ENCODE measurements at regions not wholly inside any gene's neighbourhood (a gene's known extent, or its start where the extent isn't known, plus 50 kb on each side); places are given as distances from the start of the nearest gene placed in this dataset.

GRCh38 chrX:39631276-39632229 lies 466.2 kb downstream of the BCOR start:
- TF ChIP-seq, protein P1, sequence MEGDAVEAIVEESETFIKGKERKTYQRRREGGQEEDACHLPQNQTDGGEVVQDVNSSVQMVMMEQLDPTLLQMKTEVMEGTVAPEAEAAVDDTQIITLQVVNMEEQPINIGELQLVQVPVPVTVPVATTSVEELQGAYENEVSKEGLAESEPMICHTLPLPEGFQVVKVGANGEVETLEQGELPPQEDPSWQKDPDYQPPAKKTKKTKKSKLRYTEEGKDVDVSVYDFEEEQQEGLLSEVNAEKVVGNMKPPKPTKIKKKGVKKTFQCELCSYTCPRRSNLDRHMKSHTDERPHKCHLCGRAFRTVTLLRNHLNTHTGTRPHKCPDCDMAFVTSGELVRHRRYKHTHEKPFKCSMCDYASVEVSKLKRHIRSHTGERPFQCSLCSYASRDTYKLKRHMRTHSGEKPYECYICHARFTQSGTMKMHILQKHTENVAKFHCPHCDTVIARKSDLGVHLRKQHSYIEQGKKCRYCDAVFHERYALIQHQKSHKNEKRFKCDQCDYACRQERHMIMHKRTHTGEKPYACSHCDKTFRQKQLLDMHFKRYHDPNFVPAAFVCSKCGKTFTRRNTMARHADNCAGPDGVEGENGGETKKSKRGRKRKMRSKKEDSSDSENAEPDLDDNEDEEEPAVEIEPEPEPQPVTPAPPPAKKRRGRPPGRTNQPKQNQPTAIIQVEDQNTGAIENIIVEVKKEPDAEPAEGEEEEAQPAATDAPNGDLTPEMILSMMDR (IDR thresholded peaks at IDR 0.05) = no peak
- no peak for TF ChIP-seq POLR2A (IDR thresholded peaks at IDR 0.05)
- Histone ChIP-seq H3K9me3 (no peaks in the 10 kb centered on the region), H3K27me3 (no peaks in the 10 kb centered on the region), H3K27ac (no peak overlapping the region), H3K4me3 (no peak overlapping the region), H3K4me1 (no peaks in the 10 kb centered on the region), H3K36me3 (replicated peaks in 1 of 2; ENCODE audit: insufficient read depth in 1 of 2, low read depth in 2 of 2) (no peaks in the 10 kb centered on the region)
- ATAC-seq = no peak
- intact Hi-C loops (cut with DNase I) = no loop called here
- no peak for DNase-seq
- WGBS, 2 donors = 84 to 93% methylated on average over 4 of the region's 4 CpGs

- no peak for DNase-seq
- no peaks in the 10 kb centered on the region for H3K27me3 ChIP-seq
- ATAC-seq = no peak
- no peak overlapping the region for H3K27ac ChIP-seq
- H3K4me1 ChIP-seq = no peaks in the 10 kb centered on the region
- no peaks in the 10 kb centered on the region for H3K36me3 ChIP-seq (replicated peaks in 1 of 2; ENCODE audit: insufficient read depth in 1 of 2, low read depth in 2 of 2)
- H3K9me3 ChIP-seq = no peaks in the 10 kb centered on the region
- intact Hi-C loops (cut with DNase I) = no loop called here
- TF ChIP-seq, protein P1 (IDR thresholded peaks at IDR 0.05) = no peak
- no peak for TF ChIP-seq POLR2A (IDR thresholded peaks at IDR 0.05)
- 63 to 67% methylated on average over 1 to 2 of the region's 2 CpGs for WGBS, 2 donors
- no peak overlapping the region for H3K4me3 ChIP-seq
Observed at GRCh38 chrX:39633293-39633692, 464.5 kb downstream of the BCOR start.

GRCh38 chrX:39636481-39636880 lies 461.3 kb downstream of the BCOR start:
- no peak for TF ChIP-seq POLR2A (IDR thresholded peaks at IDR 0.05)
- TF ChIP-seq, protein P1 (IDR thresholded peaks at IDR 0.05) = no peak
- intact Hi-C loops (cut with DNase I) = no loop called here
- H3K4me3 ChIP-seq = no peak overlapping the region
- H3K36me3 ChIP-seq (replicated peaks in 1 of 2; ENCODE audit: insufficient read depth in 1 of 2, low read depth in 2 of 2) = no peaks in the 10 kb centered on the region
- H3K27me3 ChIP-seq = no peaks in the 10 kb centered on the region
- H3K4me1 ChIP-seq = no peaks in the 10 kb centered on the region
- ATAC-seq (no peak), DNase-seq (no peak)
- H3K9me3 ChIP-seq = no peaks in the 10 kb centered on the region
- H3K27ac ChIP-seq = no peak overlapping the region
- WGBS, 2 donors = 89 to 97% methylated on average over 3 of the region's 3 CpGs

DNA sequence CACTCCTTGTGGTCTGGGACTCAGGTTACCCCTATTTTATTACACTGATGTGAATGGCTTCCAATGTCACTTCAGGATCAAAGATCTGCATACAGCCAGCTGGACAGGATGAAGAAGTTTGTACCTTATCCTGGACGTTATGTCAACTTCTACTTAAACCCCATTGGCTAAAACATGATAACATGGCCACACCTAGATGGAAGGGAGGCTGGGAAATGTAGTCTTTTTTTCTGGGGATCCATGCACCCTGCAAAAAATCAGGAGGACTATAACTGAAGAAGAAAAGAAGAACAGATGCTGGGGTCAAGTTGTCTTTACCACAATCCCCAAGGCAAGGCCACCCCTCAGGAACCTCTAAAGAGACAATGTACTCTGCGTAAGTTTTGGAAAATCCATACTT lies 459.2 kb downstream of the BCOR start:
- intact Hi-C loops (cut with DNase I) = no loop called here
- H3K9me3 ChIP-seq = no peaks in the 10 kb centered on the region
- ATAC-seq = no peak
- no peaks in the 10 kb centered on the region for H3K36me3 ChIP-seq (replicated peaks in 1 of 2; ENCODE audit: insufficient read depth in 1 of 2, low read depth in 2 of 2)
- no peak overlapping the region for H3K27ac ChIP-seq
- WGBS, 2 donors = 50 to 82% methylated on average over 2 of the region's 2 CpGs
- no peak for DNase-seq
- TF ChIP-seq, protein P1 (IDR thresholded peaks at IDR 0.05) = no peak
- no peak for TF ChIP-seq POLR2A (IDR thresholded peaks at IDR 0.05)
- H3K4me3 ChIP-seq = no peak overlapping the region
- no peaks in the 10 kb centered on the region for H3K27me3 ChIP-seq
- peaks cover 6% of the 10 kb centered on the region for H3K4me1 ChIP-seq

GRCh38 chrX:39639871-39640270 lies 457.9 kb downstream of the BCOR start:
- intact Hi-C loops (cut with DNase I) = no loop called here
- Histone ChIP-seq H3K27ac (no peak overlapping the region), H3K9me3 (no peaks in the 10 kb centered on the region), H3K27me3 (no peaks in the 10 kb centered on the region), H3K36me3 (replicated peaks in 1 of 2; ENCODE audit: insufficient read depth in 1 of 2, low read depth in 2 of 2) (no peaks in the 10 kb centered on the region), H3K4me1 (peaks cover 6% of the 10 kb centered on the region), H3K4me3 (no peak overlapping the region)
- TF ChIP-seq, protein P1 (IDR thresholded peaks at IDR 0.05) = no peak
- TF ChIP-seq POLR2A (IDR thresholded peaks at IDR 0.05) = no peak
- WGBS, 2 donors = 100% methylated on average over 4 of the region's 4 CpGs; no CpG with 5 or more reads in 1 of the 2 donors
- ATAC-seq (no peak), DNase-seq (no peak)

All from body of pancreas (tissue), 4 donors.